Muscle of arm (tissue), 1 donor: ENCODE measurements at regions not wholly inside any gene's neighbourhood (a gene's known extent, or its start where the extent isn't known, plus 50 kb on each side); places are given as distances from the start of the nearest gene placed in this dataset.
A peak's percentile ranks its signal among the peaks of the same experiment; 100 is the strongest.

Source experiments
- DNase-seq: peaks from one replicate; pipeline ENCODE4 v3.0.0-alpha.2; 2013

GRCh38 chr12:15033029-15033428 is 60.2 kb downstream of the PDE6H start:
- DNase-seq: no peak

- no peak for DNase-seq
Observed at GRCh38 chr12:15033641-15034040, 60.8 kb downstream of the PDE6H start.

- no peak for DNase-seq
Observed at GRCh38 chr12:15035185-15035584, 62.3 kb downstream of the PDE6H start.

- no peak for DNase-seq
Observed at GRCh38 chr12:15037091-15037687, 64.3 kb downstream of the PDE6H start.

GRCh38 chr12:15038137-15038536 is 65.3 kb downstream of the PDE6H start:
- DNase-seq: no peak

GRCh38 chr12:15044471-15044870 is 71.6 kb downstream of the PDE6H start:
- DNase-seq: no peak

GRCh38 chr12:15045451-15045850 is 72.6 kb downstream of the PDE6H start:
- DNase-seq: no peak

GRCh38 chr12:15047611-15048010 is 74.8 kb downstream of the PDE6H start:
- no peak for DNase-seq

- no peak for DNase-seq
Observed at GRCh38 chr12:15049461-15050153, 76.8 kb downstream of the PDE6H start.

GRCh38 chr12:15050659-15051058 is 77.8 kb downstream of the PDE6H start:
- peak; percentile 43 for DNase-seq

- peak; percentile 66 for DNase-seq
Observed at GRCh38 chr12:15052691-15053090, 79.8 kb downstream of the PDE6H start.

- no peak for DNase-seq
Observed at GRCh38 chr12:15056218-15056617, 83.4 kb downstream of the PDE6H start.
